WTC11 (cell line): ENCODE measurements at regions not wholly inside any gene's neighbourhood (a gene's known extent, or its start where the extent isn't known, plus 50 kb on each side); places are given as distances from the start of the nearest gene placed in this dataset.

Source experiments
- ATAC-seq: fragments of 200-7000 bp; cut with Tn5 transposase; 2 replicates; pipeline ENCODE4 v1.10.0; 2021; ENCODE audit warnings: mild to moderate bottlenecking, moderate library complexity
- CTCF ChIA-PET: fragments of 300-600 bp; sonication (Branson Sonifier 250); formaldehyde crosslinking; loops from one replicate; lab custom pipeline; 2021; ENCODE audit warnings: antibody characterized with exemption; lab: Charles Lee
- POLR2A ChIA-PET: fragments of 350-600 bp; sonication (Branson Sonifier 250); formaldehyde crosslinking; loops from one replicate; lab custom pipeline; 2021; ENCODE audit warnings: antibody characterized with exemption; lab: Charles Lee
- DNase-seq: peaks from one replicate; pipeline ENCODE4 v3.0.0; 2021; ENCODE audit warnings: low spot score
- H3K27ac Mint-ChIP-seq: 2 replicates; pipeline ENCODE4 v1.8.0; 2021; ENCODE audit warnings: mixed read lengths
- H3K27me3 Mint-ChIP-seq: 2 replicates; pipeline ENCODE4 v1.8.0; 2021; ENCODE audit warnings: low read depth, mild to moderate bottlenecking, moderate library complexity, mixed read lengths
- H3K36me3 Mint-ChIP-seq: 2 replicates; pipeline ENCODE4 v1.8.0; 2021; ENCODE audit warnings: mixed read lengths
- H3K4me1 Mint-ChIP-seq: 2 replicates; pipeline ENCODE4 v1.8.0; 2022; ENCODE audit warnings: mixed read lengths
- H3K4me3 Mint-ChIP-seq: 2 replicates; pipeline ENCODE4 v1.8.0; 2021; ENCODE audit warnings: mild to moderate bottlenecking, moderate library complexity, mixed read lengths
- H3K9me3 Mint-ChIP-seq: 2 replicates; pipeline ENCODE4 v1.8.0; 2021; ENCODE audit warnings: mixed read lengths
- CREB1 ChIP-seq: sonication (generic); formaldehyde crosslinking; IDR thresholded peaks from 2 replicates; pipeline ENCODE4 v1.8.0; 2023; ENCODE audit warnings: mild to moderate bottlenecking, missing genetic modification reagents
- GTF2I ChIP-seq: fragments of 250-450 bp; sonication (Bioruptor Pico); conservative IDR thresholded peaks from 2 replicates; pipeline ENCODE4 v1.4.0; 2021; ENCODE audit warnings: mild to moderate bottlenecking
- JAZF1 ChIP-seq: fragments of 250-450 bp; sonication (Bioruptor Pico); IDR thresholded peaks from 2 replicates; pipeline ENCODE4 v1.9.0; 2021; ENCODE audit warnings: moderate library complexity, mild to moderate bottlenecking, inconsistent platforms
- KAT7 ChIP-seq: sonication (generic); formaldehyde crosslinking; IDR thresholded peaks from 2 replicates; pipeline ENCODE4 v1.8.1; 2023; ENCODE audit warnings: missing genetic modification reagents, mild to moderate bottlenecking, borderline replicate concordance
- NFYB ChIP-seq: sonication (generic); formaldehyde crosslinking; conservative IDR thresholded peaks from 2 replicates; pipeline ENCODE4 v1.8.0; 2022; ENCODE audit warnings: low read depth, missing genetic modification reagents
- NR1H2 ChIP-seq: sonication (generic); formaldehyde crosslinking; IDR thresholded peaks from 2 replicates; pipeline ENCODE4 v1.9.0; 2021; ENCODE audit warnings: mild to moderate bottlenecking, moderate library complexity, missing genetic modification reagents
- NR3C1 ChIP-seq: sonication (generic); formaldehyde crosslinking; conservative IDR thresholded peaks from 2 replicates; pipeline ENCODE4 v1.8.1; 2023; ENCODE audit warnings: low read depth, mild to moderate bottlenecking, missing genetic modification reagents
- OVOL2 ChIP-seq: fragments of 250-450 bp; sonication (Bioruptor Pico); IDR thresholded peaks from 2 replicates; pipeline ENCODE4 v1.9.0; 2021; ENCODE audit warnings: mild to moderate bottlenecking, borderline replicate concordance
- RORB ChIP-seq: fragments of 250-450 bp; sonication (Bioruptor Pico); IDR thresholded peaks from 2 replicates; pipeline ENCODE4 v1.9.0; 2021; ENCODE audit warnings: mild to moderate bottlenecking
- SMAD3 ChIP-seq: sonication (generic); formaldehyde crosslinking; IDR thresholded peaks from 2 replicates; pipeline ENCODE4 v1.8.0; 2022; ENCODE audit warnings: missing genetic modification reagents, mild to moderate bottlenecking, borderline replicate concordance
- SMAD4 ChIP-seq: sonication (generic); formaldehyde crosslinking; IDR thresholded peaks from 2 replicates; pipeline ENCODE4 v1.8.0; 2022; ENCODE audit warnings: mild to moderate bottlenecking, missing genetic modification reagents
- USF1 ChIP-seq: sonication (generic); formaldehyde crosslinking; IDR thresholded peaks from 2 replicates; pipeline ENCODE4 v1.8.0; 2022; ENCODE audit warnings: mild to moderate bottlenecking, missing genetic modification reagents
- ZNF138 ChIP-seq: sonication (generic); formaldehyde crosslinking; conservative IDR thresholded peaks from 2 replicates; pipeline ENCODE4 v1.8.1; 2022; ENCODE audit warnings: mild to moderate bottlenecking, moderate library complexity, missing genetic modification reagents
- ZNF232 ChIP-seq: sonication (generic); formaldehyde crosslinking; IDR thresholded peaks from 2 replicates; pipeline ENCODE4 v1.8.0; 2022; ENCODE audit warnings: mild to moderate bottlenecking, missing genetic modification reagents
- ZNF281 ChIP-seq: sonication (generic); formaldehyde crosslinking; IDR thresholded peaks from 2 replicates; pipeline ENCODE4 v1.8.0; 2023; ENCODE audit warnings: mild to moderate bottlenecking, missing genetic modification reagents
- ZNF423 ChIP-seq: fragments of 250-450 bp; sonication (Bioruptor Pico); IDR thresholded peaks from 2 replicates; pipeline ENCODE4 v2.1.2; 2022; ENCODE audit warnings: mild to moderate bottlenecking, moderate library complexity
- TF ChIP-seq, protein P1 (sequence below): sonication (generic); formaldehyde crosslinking; IDR thresholded peaks from 2 replicates; pipeline ENCODE4 v1.8.1; 2022; ENCODE audit warnings: missing genetic modification reagents, borderline replicate concordance
- TF ChIP-seq, protein P2 (sequence below): sonication (generic); formaldehyde crosslinking; IDR thresholded peaks from 2 replicates; pipeline ENCODE4 v1.8.0; 2022; ENCODE audit warnings: mild to moderate bottlenecking, missing genetic modification reagents
- TF ChIP-seq, protein P3 (sequence below): sonication (generic); formaldehyde crosslinking; IDR thresholded peaks from 2 replicates; pipeline ENCODE4 v1.8.1; 2022; ENCODE audit warnings: mild to moderate bottlenecking, missing genetic modification reagents, moderate library complexity, borderline replicate concordance

- DNase-seq = no peak
- POLR2A ChIA-PET = no interaction called here
- H3K27ac Mint-ChIP-seq = no peak overlapping the region
- H3K9me3 Mint-ChIP-seq = no peaks in the 10 kb centered on the region
- CTCF ChIA-PET = no interaction called here
- TF ChIP-seq SMAD3 (CRISPR knock-in tag) (no peak), GTF2I (CRISPR knock-in tag) (no peak)
- TF ChIP-seq, all 79 proteins: peak for 0
- Mint-ChIP-seq H3K4me3 (no peak overlapping the region), H3K4me1 (no peaks in the 10 kb centered on the region), H3K36me3 (no peaks in the 10 kb centered on the region), H3K27me3 (no peaks in the 10 kb centered on the region)
- no peak for ATAC-seq
These were observed 256.7 kb upstream of the SNX7 start for GRCh38 chr1:98404866-98405265.

GRCh38 chr1:98403963-98404480, 257.5 kb upstream of the SNX7 start:
- ChIA-PET CTCF (no interaction called here), POLR2A (no interaction called here)
- no peaks in the 10 kb centered on the region for H3K36me3 Mint-ChIP-seq
- no peak overlapping the region for H3K4me3 Mint-ChIP-seq
- H3K9me3 Mint-ChIP-seq = no peaks in the 10 kb centered on the region
- DNase-seq (no peak), ATAC-seq (no peak)
- H3K27me3 Mint-ChIP-seq = no peaks in the 10 kb centered on the region
- H3K27ac Mint-ChIP-seq = no peak overlapping the region
- TF ChIP-seq ZNF281 = no peak
- no peak for TF ChIP-seq NFYB (CRISPR knock-in tag)
- no peak for TF ChIP-seq ZNF138 (CRISPR knock-in tag)
- TF ChIP-seq SMAD4 (CRISPR knock-in tag) = no peak
- TF ChIP-seq CREB1 = no peak
- TF ChIP-seq JAZF1 (CRISPR knock-in tag) = no peak
- TF ChIP-seq, protein P1, sequence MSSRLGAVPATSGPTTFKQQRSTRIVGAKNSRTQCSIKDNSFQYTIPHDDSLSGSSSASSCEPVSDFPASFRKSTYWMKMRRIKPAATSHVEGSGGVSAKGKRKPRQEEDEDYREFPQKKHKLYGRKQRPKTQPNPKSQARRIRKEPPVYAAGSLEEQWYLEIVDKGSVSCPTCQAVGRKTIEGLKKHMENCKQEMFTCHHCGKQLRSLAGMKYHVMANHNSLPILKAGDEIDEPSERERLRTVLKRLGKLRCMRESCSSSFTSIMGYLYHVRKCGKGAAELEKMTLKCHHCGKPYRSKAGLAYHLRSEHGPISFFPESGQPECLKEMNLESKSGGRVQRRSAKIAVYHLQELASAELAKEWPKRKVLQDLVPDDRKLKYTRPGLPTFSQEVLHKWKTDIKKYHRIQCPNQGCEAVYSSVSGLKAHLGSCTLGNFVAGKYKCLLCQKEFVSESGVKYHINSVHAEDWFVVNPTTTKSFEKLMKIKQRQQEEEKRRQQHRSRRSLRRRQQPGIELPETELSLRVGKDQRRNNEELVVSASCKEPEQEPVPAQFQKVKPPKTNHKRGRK (CRISPR knock-in tag) = no peak
- TF ChIP-seq RORB (CRISPR knock-in tag) = no peak
- no peak for TF ChIP-seq KAT7
- H3K4me1 Mint-ChIP-seq = no peaks in the 10 kb centered on the region

GRCh38 chr1:98402860-98403259, 258.7 kb upstream of the SNX7 start:
- no peak overlapping the region for H3K27ac Mint-ChIP-seq
- POLR2A ChIA-PET = no interaction called here
- DNase-seq (no peak), ATAC-seq (no peak)
- no peaks in the 10 kb centered on the region for H3K36me3 Mint-ChIP-seq
- H3K9me3 Mint-ChIP-seq = no peaks in the 10 kb centered on the region
- H3K4me1 Mint-ChIP-seq = no peaks in the 10 kb centered on the region
- H3K27me3 Mint-ChIP-seq = no peaks in the 10 kb centered on the region
- no peak overlapping the region for H3K4me3 Mint-ChIP-seq
- CTCF ChIA-PET = no interaction called here
- TF ChIP-seq ZNF423 (no peak), NR3C1 (CRISPR knock-in tag) (no peak), ZNF281 (no peak), ZNF232 (no peak), RORB (CRISPR knock-in tag) (no peak), USF1 (CRISPR knock-in tag) (no peak), GTF2I (CRISPR knock-in tag) (no peak), NR1H2 (CRISPR knock-in tag) (no peak), OVOL2 (CRISPR knock-in tag) (no peak)
- TF ChIP-seq, protein P2, sequence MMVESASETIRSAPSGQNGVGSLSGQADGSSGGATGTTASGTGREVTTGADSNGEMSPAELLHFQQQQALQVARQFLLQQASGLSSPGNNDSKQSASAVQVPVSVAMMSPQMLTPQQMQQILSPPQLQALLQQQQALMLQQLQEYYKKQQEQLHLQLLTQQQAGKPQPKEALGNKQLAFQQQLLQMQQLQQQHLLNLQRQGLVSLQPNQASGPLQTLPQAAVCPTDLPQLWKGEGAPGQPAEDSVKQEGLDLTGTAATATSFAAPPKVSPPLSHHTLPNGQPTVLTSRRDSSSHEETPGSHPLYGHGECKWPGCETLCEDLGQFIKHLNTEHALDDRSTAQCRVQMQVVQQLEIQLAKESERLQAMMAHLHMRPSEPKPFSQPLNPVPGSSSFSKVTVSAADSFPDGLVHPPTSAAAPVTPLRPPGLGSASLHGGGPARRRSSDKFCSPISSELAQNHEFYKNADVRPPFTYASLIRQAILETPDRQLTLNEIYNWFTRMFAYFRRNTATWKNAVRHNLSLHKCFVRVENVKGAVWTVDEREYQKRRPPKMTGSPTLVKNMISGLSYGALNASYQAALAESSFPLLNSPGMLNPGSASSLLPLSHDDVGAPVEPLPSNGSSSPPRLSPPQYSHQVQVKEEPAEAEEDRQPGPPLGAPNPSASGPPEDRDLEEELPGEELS (CRISPR knock-in tag) = no peak
- TF ChIP-seq, protein P3, sequence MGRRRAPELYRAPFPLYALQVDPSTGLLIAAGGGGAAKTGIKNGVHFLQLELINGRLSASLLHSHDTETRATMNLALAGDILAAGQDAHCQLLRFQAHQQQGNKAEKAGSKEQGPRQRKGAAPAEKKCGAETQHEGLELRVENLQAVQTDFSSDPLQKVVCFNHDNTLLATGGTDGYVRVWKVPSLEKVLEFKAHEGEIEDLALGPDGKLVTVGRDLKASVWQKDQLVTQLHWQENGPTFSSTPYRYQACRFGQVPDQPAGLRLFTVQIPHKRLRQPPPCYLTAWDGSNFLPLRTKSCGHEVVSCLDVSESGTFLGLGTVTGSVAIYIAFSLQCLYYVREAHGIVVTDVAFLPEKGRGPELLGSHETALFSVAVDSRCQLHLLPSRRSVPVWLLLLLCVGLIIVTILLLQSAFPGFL = no peak
